GM19238 (cell line): ENCODE measurements at regions not wholly inside any gene's neighbourhood (a gene's known extent, or its start where the extent isn't known, plus 50 kb on each side); places are given as distances from the start of the nearest gene placed in this dataset.

ENCODE experiments used
- DNase-seq: peaks from one replicate; pipeline ENCODE4 v3.0.0; 2011; ENCODE audit warnings: low spot score; ENCODE audit not compliant: insufficient read length

GRCh38 chr6:156161471-156161870 lies 615.7 kb upstream of the ARID1B start:
- no peak for DNase-seq

GRCh38 chr6:156160795-156161165 lies 616.4 kb upstream of the ARID1B start:
- DNase-seq = no peak

- no peak for DNase-seq
Measured at GRCh38 chr6:156160007-156160794, 617.0 kb upstream of the ARID1B start.

- DNase-seq = no peak
Measured at GRCh38 chr6:156154896-156155295, 622.3 kb upstream of the ARID1B start.

- no peak for DNase-seq
Measured at GRCh38 chr6:156150391-156150790, 626.8 kb upstream of the ARID1B start.

GRCh38 chr6:156146891-156147290 lies 630.3 kb upstream of the ARID1B start:
- DNase-seq = no peak

DNA sequence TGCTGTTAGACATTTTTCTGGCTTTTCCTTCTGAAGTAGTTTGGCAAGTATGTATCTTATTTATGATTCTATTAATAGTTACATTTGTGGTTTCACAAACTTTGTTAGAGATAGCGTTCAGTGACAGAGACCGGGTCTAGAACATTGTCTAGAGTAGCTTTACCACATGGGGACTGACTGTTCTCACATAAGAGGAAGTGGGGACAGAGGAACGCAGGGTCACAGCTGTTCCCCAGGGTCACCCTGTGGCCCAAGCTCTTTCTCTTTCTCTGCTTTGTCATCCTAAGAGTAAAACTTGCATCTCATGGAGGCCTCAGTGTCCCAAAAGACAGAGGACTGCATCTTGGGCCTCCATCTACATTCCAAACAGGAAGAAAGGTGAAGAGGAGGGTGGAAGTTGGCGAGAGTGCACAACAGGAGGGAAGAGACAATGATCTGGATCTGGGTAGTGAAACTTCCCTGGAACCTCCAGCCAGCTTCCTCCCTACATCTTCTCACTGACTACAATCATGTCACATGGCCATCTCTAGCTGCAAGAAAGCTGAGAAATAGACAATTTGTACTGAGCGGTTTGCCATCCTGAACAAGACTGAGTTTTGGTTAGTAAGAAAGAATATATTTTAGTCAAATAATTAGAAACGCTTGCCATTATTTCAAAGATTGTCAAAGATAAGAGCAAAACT lies 645.8 kb upstream of the ARID1B start:
- peak; percentile 3 for DNase-seq

DNA sequence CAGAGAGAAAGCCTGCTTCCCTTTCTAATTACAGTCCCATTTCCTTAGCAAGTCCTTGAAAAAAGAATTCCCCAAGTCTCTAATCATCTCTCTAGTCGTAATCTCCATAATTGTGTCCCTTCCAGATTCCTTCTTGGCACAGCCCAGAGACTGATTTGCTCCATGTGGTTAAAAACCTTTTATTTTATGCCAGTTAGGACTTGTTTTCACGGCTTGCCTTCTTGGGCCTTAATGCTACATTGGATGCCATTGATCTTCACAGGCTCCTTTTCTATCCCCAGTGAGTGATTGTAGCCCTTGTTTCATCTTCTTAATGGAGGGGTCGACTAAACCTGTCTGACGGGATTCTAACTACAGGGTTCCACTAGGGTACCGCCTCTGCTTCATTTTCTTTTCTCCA lies 650.6 kb upstream of the ARID1B start:
- DNase-seq = no peak

GRCh38 chr6:156125844-156126243 lies 651.3 kb upstream of the ARID1B start:
- no peak for DNase-seq

DNA sequence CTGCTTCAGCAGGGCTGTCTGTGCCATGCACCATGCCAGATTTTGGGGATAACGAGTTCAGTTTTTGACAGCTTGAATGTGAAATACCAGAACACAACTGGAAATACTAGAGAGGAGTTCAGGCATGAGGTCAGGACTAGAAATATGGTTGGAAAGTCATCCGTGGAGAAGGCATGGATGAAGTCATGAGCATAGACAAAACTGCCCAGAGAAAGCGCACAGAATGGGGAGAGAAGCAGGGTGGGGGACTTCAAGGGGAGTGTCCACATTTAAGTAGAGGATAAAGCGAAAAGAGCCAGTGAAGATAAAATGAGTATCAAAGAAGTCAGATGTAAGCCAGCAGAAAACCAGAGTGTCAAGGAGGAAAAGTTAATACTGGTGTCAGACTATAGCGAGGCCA lies 653.4 kb upstream of the ARID1B start:
- DNase-seq = no peak

DNA sequence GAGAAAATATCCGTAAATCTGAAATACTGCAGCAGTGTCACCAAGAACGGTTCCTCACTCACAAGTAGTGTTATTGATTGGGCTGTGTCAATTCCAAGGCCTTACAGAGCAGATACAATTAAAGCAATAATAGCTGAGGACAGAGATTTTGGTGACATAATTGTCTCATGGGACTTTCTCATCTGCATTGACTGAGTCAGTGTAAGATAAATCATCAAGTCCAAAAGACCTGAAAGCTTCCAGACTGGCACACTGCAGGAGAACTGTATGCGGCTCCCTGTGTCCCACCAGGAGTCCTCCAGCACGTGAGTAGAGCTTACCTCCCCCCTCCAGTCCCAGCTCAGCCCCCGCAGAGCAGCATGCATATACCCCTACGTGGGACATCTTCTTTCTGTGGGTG lies 655.2 kb upstream of the ARID1B start:
- DNase-seq = no peak

DNA sequence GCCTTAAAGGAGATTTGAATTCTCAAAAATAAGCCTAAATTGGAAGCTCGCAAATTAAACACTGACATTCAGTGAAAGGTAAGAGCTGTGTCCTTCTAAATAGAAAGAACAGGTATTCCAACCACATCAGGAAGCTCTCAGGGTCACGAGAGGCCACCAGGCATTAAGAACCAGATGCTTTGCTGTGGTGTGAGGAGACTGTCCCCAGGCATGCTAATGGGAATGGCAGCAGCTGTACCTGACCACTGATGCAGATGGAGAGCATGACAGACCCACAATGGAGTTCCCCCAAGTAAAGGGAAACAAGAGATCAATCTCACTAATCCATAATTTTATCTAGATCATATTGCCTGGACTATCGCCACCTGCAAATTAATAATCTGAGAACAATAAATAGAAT lies 658.9 kb upstream of the NOX3 start:
- DNase-seq = no peak

DNA sequence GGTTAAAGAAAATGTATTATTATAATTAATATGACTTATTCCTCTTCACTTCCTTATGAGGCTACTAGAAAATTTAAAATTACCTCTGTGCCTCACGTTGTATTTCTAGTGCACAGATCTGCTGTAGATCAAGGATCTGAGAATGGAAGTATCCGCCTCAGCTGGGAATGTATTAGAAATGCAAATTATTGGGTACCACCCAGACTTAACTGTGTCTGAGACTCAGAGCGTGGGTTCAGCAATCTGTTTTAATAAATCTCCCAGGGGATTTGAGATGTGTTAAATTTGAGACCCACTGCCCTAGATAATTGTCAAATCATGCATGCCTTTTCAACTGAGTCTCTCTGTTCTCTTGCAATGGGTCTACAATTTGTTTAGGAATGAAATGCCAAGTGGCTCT lies 658.0 kb upstream of the NOX3 start:
- DNase-seq = no peak

DNA sequence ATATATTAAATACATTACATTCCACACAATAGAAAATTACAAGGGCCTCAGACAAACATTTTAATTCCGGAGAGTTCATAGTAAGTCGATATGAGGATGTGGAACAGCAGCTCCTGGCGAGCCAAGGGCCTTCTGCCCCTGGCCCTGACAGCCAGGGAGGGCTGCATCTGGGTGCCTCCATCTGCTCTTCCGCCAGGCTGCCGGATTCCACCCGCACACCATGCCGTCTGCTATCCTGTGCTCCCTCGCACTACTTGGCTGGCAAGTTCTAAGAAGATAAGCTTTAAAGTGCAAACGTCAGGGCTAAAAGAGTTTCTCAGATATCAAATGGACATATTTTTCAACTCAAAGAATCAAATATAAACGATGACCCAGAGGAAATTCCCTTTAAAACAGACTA lies 656.3 kb upstream of the NOX3 start:
- no peak for DNase-seq

DNA sequence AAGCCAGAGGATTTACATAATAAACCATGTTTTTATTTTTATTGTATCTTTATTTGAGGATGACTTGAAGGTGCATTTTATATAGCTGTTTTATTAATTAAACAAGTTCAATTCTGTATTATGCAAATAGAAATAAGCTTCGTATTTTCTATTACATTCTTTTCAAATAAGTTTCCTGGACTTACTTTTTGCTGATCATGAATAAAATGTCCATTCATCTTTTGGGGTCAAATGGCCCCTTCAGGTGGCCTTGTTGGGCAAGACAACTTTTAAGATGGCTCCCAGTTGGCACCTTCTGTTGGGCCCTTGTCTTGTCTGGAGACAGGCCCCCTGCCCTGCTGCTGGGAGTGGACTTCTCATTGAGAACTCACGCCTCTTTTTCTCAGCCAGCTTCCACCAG lies 654.6 kb upstream of the NOX3 start:
- no peak for DNase-seq

- no peak for DNase-seq
Measured at GRCh38 chr6:156109713-156110112, 654.1 kb upstream of the NOX3 start.

- no peak for DNase-seq
Measured at GRCh38 chr6:156107624-156108101, 652.0 kb upstream of the NOX3 start.

DNA sequence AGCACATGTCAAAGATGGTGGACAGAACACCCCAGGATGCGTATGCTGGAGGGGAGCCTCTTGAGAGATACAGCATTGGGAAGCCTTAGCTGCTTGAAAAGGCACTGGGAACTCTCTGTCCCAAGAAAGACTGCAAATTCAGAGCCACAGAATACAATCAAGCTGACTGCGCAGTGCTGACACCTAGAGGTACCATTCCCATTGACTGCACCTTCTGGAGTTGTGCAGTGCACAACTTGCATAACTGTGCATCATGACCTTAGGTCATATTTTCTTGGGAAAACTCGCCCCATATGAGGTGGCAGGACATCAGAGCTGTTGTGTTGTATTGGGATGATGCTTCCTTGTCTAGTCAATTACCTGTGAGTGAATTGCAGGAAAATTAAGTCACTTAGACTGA lies 646.5 kb upstream of the NOX3 start:
- DNase-seq = no peak

DNA sequence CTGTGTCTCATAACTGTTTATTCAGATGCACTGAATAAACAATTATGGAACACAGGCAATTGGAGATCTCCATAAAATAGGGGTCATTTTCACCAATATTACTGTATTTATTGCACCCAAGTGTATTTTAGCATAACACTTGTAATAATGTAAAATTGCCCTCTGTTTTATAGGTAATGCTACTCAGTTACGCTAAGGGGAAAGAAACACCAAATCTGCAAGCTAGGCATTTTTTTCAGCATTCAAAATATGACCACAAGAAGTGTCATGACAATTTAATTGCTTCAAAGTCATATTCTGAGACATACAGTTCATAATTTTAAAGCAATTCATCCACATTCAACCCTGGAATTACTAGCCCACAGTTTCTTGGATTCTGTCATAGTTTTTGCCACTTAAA lies 643.2 kb upstream of the NOX3 start:
- DNase-seq = no peak

GRCh38 chr6:156087487-156087886 lies 631.8 kb upstream of the NOX3 start:
- DNase-seq = no peak

- no peak for DNase-seq
Measured at GRCh38 chr6:156082012-156082411, 626.4 kb upstream of the NOX3 start.

DNA sequence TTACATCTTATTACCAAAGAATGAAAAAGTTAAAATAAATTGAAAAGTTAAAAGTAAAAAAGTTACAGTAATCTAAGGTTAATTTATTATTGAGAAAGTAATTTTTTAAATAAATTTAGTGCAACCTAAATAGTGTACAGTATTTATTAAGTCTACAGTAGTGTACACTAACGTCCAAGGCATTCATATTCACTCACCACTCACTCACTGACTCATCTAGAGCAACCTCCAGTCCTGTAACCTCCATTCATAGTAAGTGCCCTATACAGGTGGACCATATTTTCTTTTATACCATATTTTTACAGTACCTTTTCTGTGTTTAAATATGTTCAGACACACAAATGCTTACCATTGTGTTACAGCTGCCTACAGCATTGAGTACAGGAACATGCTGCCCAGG lies 624.7 kb upstream of the NOX3 start:
- no peak for DNase-seq

- no peak for DNase-seq
Measured at GRCh38 chr6:156068881-156069280, 613.2 kb upstream of the NOX3 start.
